CD4-positive, alpha-beta T cell (primary cell): ENCODE measurements at regions not wholly inside any gene's neighbourhood (a gene's known extent, or its start where the extent isn't known, plus 50 kb on each side); places are given as distances from the start of the nearest gene placed in this dataset.

ENCODE experiments used
- ATAC-seq: fragments of 200-7000 bp; cut with Tn5 transposase; one replicate; pipeline ENCODE4 v1.10.0; 2022; ENCODE audit warnings: mild to moderate bottlenecking; ENCODE audit not compliant: poor library complexity
- CTCF ChIA-PET: fragments of 350-600 bp; sonication (Branson Sonifier 250); formaldehyde crosslinking; loops from one replicate; lab custom pipeline; 2021; ENCODE audit warnings: antibody characterized with exemption, inconsistent platforms; lab: Charles Lee
- POLR2A ChIA-PET: fragments of 350-600 bp; sonication (Branson Sonifier 250); formaldehyde crosslinking; loops from one replicate; lab custom pipeline; 2021; ENCODE audit warnings: antibody characterized with exemption, inconsistent platforms; lab: Charles Lee
- DNase-seq, 14 experiments: peaks; one replicate each; pipeline ENCODE4 v3.0.0-alpha.2; 2013 to 2020; ENCODE audit warnings: mixed read lengths in 2 of 14
- H3K27ac ChIP-seq, 2 donors: one replicate each; pipeline versions ENCODE4 v1.5.1 to v1.7.0; 2013; ENCODE audit warnings: low read length in 2 of 2, low read depth in 1 of 2, mild to moderate bottlenecking in 1 of 2
- H3K27me3 ChIP-seq, 2 experiments: 1 replicate in 1 of 2; 2 replicates in 1 of 2; pipeline versions ENCODE4 v1.6.1 to v1.7.0; 2013; ENCODE audit warnings: low read length in 2 of 2, control low read depth in 1 of 2, mild to moderate bottlenecking in 1 of 2, moderate library complexity in 1 of 2; ENCODE audit not compliant: insufficient read depth in 2 of 2, control insufficient read depth in 1 of 2
- H3K36me3 ChIP-seq: one replicate; pipeline ENCODE4 v1.6.1; 2013; ENCODE audit warnings: low read length, control low read depth; ENCODE audit not compliant: insufficient read depth
- H3K4me1 ChIP-seq: one replicate; pipeline ENCODE4 v1.6.1; 2013; ENCODE audit warnings: low read length, control low read depth; ENCODE audit not compliant: insufficient read depth
- H3K4me3 ChIP-seq: one replicate; pipeline ENCODE4 v1.5.1; 2013; ENCODE audit warnings: mild to moderate bottlenecking, low read length, moderate library complexity
- H3K9me3 ChIP-seq, 2 experiments: 1 replicate in 1 of 2; 2 replicates in 1 of 2; pipeline versions ENCODE4 v1.6.1 to v1.7.0; 2013; ENCODE audit warnings: low read length in 2 of 2, mild to moderate bottlenecking in 2 of 2, control low read depth in 1 of 2, moderate library complexity in 1 of 2; ENCODE audit not compliant: control insufficient read depth in 1 of 2, insufficient read depth in 1 of 2
- H3K27ac Mint-ChIP-seq: one replicate; pipeline ENCODE4 v1.8.0; 2020; ENCODE audit warnings: mixed read lengths
- H3K27me3 Mint-ChIP-seq: one replicate; pipeline ENCODE4 v1.8.0; 2021; ENCODE audit warnings: mixed read lengths
- H3K36me3 Mint-ChIP-seq: one replicate; pipeline ENCODE4 v1.8.0; 2021; ENCODE audit warnings: low read depth, mixed read lengths
- H3K4me1 Mint-ChIP-seq: one replicate; pipeline ENCODE4 v1.8.0; 2021; ENCODE audit warnings: low read depth, mixed read lengths
- H3K4me3 Mint-ChIP-seq: one replicate; pipeline ENCODE4 v1.8.0; 2020; ENCODE audit warnings: mild to moderate bottlenecking, mixed read lengths
- H3K9me3 Mint-ChIP-seq: one replicate; pipeline ENCODE4 v1.8.0; 2020; ENCODE audit warnings: mixed read lengths
- intact Hi-C, 2 experiments: fragments of 100-400 bp; cut with DNase I in 1 of 2; cut with micrococcal nuclease in 1 of 2; formaldehyde crosslinking; loops; one replicate each; pipeline versions ENCODE4 v1.15.1 to v1.9.0; 2023 to 2025; cut with DNase I, micrococcal nuclease
- TF ChIP-seq, protein P1 (sequence below): fragments of 200-600 bp; IDR thresholded peaks from one replicate; pipeline ENCODE4 v1.8.0; 2022; ENCODE audit warnings: antibody characterized with exemption, mild to moderate bottlenecking

GRCh38 chr2:21289551-21289950 is 165.8 kb downstream of the TDRD15 start:
- Mint-ChIP-seq H3K27me3 (no peaks in the 10 kb centered on the region), H3K9me3 (no peaks in the 10 kb centered on the region), H3K4me1 (no peaks in the 10 kb centered on the region), H3K27ac (no peak overlapping the region), H3K4me3 (no peak overlapping the region), H3K36me3 (no peaks in the 10 kb centered on the region)
- CTCF ChIA-PET: no interaction called here
- Histone ChIP-seq H3K36me3 (no peaks in the 10 kb centered on the region), H3K4me1 (no peaks in the 10 kb centered on the region), H3K27ac (no peak overlapping the region), H3K27me3 (no peaks in the 10 kb centered on the region), H3K4me3 (no peak overlapping the region), H3K9me3 (no peaks in the 10 kb centered on the region)
- DNase-seq (no peak), ATAC-seq (no peak)
- intact Hi-C loops: no loop called here
- POLR2A ChIA-PET: no interaction called here
- TF ChIP-seq, protein P1, sequence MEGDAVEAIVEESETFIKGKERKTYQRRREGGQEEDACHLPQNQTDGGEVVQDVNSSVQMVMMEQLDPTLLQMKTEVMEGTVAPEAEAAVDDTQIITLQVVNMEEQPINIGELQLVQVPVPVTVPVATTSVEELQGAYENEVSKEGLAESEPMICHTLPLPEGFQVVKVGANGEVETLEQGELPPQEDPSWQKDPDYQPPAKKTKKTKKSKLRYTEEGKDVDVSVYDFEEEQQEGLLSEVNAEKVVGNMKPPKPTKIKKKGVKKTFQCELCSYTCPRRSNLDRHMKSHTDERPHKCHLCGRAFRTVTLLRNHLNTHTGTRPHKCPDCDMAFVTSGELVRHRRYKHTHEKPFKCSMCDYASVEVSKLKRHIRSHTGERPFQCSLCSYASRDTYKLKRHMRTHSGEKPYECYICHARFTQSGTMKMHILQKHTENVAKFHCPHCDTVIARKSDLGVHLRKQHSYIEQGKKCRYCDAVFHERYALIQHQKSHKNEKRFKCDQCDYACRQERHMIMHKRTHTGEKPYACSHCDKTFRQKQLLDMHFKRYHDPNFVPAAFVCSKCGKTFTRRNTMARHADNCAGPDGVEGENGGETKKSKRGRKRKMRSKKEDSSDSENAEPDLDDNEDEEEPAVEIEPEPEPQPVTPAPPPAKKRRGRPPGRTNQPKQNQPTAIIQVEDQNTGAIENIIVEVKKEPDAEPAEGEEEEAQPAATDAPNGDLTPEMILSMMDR: no peak

GRCh38 chr2:21289989-21290388 is 166.2 kb downstream of the TDRD15 start:
- H3K36me3 ChIP-seq: no peaks in the 10 kb centered on the region
- TF ChIP-seq, protein P1: no peak
- H3K27me3 ChIP-seq: no peaks in the 10 kb centered on the region
- no peaks in the 10 kb centered on the region for H3K9me3 ChIP-seq
- Mint-ChIP-seq H3K27ac (no peak overlapping the region), H3K4me1 (no peaks in the 10 kb centered on the region), H3K36me3 (no peaks in the 10 kb centered on the region), H3K9me3 (peaks cover under 1% of the 10 kb centered on the region), H3K27me3 (no peaks in the 10 kb centered on the region), H3K4me3 (no peak overlapping the region)
- no peak for DNase-seq
- H3K4me3 ChIP-seq: no peak overlapping the region
- ATAC-seq: no peak
- no peaks in the 10 kb centered on the region for H3K4me1 ChIP-seq
- no peak overlapping the region for H3K27ac ChIP-seq
- ChIA-PET POLR2A (no interaction called here), CTCF (no interaction called here)
- intact Hi-C loops: no loop called here

GRCh38 chr2:21291426-21291825 is 167.7 kb downstream of the TDRD15 start:
- Histone ChIP-seq H3K36me3 (no peaks in the 10 kb centered on the region), H3K4me3 (no peak overlapping the region), H3K27me3 (no peaks in the 10 kb centered on the region), H3K9me3 (no peaks in the 10 kb centered on the region), H3K27ac (no peak overlapping the region), H3K4me1 (no peaks in the 10 kb centered on the region)
- H3K9me3 Mint-ChIP-seq: peaks cover 5% of the 10 kb centered on the region
- no peak overlapping the region for H3K4me3 Mint-ChIP-seq
- ChIA-PET CTCF (no interaction called here), POLR2A (no interaction called here)
- H3K36me3 Mint-ChIP-seq: no peaks in the 10 kb centered on the region
- intact Hi-C loops: no loop called here
- ATAC-seq (no peak), DNase-seq (no peak)
- H3K27ac Mint-ChIP-seq: no peak overlapping the region
- no peaks in the 10 kb centered on the region for H3K27me3 Mint-ChIP-seq
- TF ChIP-seq, protein P1: no peak
- H3K4me1 Mint-ChIP-seq: no peaks in the 10 kb centered on the region
